GM12878 (cell line): ENCODE measurements at regions not wholly inside any gene's neighbourhood (a gene's known extent, or its start where the extent isn't known, plus 50 kb on each side); places are given as distances from the start of the nearest gene placed in this dataset.

Experiments
- ATAC-seq: fragments of 200-7000 bp; cut with Tn5 transposase; 3 replicates; pipeline ENCODE4 v1.9.1; 2020; ENCODE audit warnings: mild to moderate bottlenecking, moderate library complexity
- BruUV-seq: library from RNA; stranded (reverse); fragments of 400-500 nt; replicated peaks from 2 replicates; lab custom pipeline; 2021; lab: Mats Ljungman, UMichigan
- CTCF ChIA-PET: fragments of 300-600 bp; sonication (Branson Sonifier 250); formaldehyde crosslinking; extraction: SDS; loops from one replicate; lab custom pipeline; 2021; ENCODE audit warnings: inconsistent platforms; lab: Yijun Ruan, JAX
- POLR2A ChIA-PET: fragments of 350-600 bp; formaldehyde crosslinking; extraction: SDS; loops from one replicate; lab custom pipeline; 2021; ENCODE audit warnings: inconsistent platforms; lab: Charles Lee
- RAD21 ChIA-PET: fragments of 300-600 bp; sonication (Branson Sonifier 250); formaldehyde crosslinking; loops from one replicate; lab custom pipeline; 2023; ENCODE audit warnings: antibody characterized with exemption; ENCODE audit not compliant: unreplicated experiment; lab: Charles Lee
- SMC1A ChIA-PET: fragments of 300-600 bp; sonication (Branson Sonifier 250); formaldehyde crosslinking; loops from one replicate; lab custom pipeline; 2023; ENCODE audit not compliant: unreplicated experiment, uncharacterized antibody; lab: Charles Lee
- DNase-seq: peaks from one replicate; pipeline ENCODE4 v3.0.0-alpha.2; 2011; ENCODE audit warnings: low read depth, low spot score
- FAIRE-seq: peaks from 3 replicates; lab custom pipeline; 2011; peaks lifted over from hg19 to GRCh38; lab: Jason Lieb, UNC
- H2AFZ ChIP-seq: 2 replicates; pipeline ENCODE4 v1.6.0; 2011; ENCODE audit warnings: low read depth, low read length, control low read depth; ENCODE audit not compliant: control insufficient read depth
- H3K27ac ChIP-seq: 2 replicates; pipeline ENCODE4 v1.5.1; 2011; ENCODE audit warnings: control low read depth; ENCODE audit not compliant: control insufficient read depth, insufficient read depth
- H3K27me3 ChIP-seq, 2 experiments: replicated peaks in 1 of 2; 2 replicates each; pipeline versions ENCODE4 v1.6.0 to v1.6.1; 2011; ENCODE audit warnings: low read length in 1 of 2; ENCODE audit not compliant: control insufficient read depth in 2 of 2, insufficient read depth in 2 of 2
- H3K36me3 ChIP-seq, 2 experiments: 2 replicates each; pipeline ENCODE4 v1.5.1; 2011; ENCODE audit warnings: low read length in 1 of 2; ENCODE audit not compliant: control insufficient read depth in 2 of 2, insufficient read depth in 2 of 2
- H3K4me1 ChIP-seq: 2 replicates; pipeline ENCODE4 v1.6.1; 2011; ENCODE audit warnings: mild to moderate bottlenecking, low read length, moderate library complexity, mixed read lengths; ENCODE audit not compliant: control insufficient read depth, insufficient read depth
- H3K4me2 ChIP-seq: 2 replicates; pipeline ENCODE4 v1.6.0; 2011; ENCODE audit warnings: control low read depth; ENCODE audit not compliant: control insufficient read depth, insufficient read depth
- H3K4me3 ChIP-seq: fragments of 200-600 bp; sonication (generic); 2 replicates; pipeline ENCODE4 v1.5.1; 2016
- H3K79me2 ChIP-seq: 2 replicates; pipeline ENCODE4 v1.6.0; 2011; ENCODE audit warnings: low read length; ENCODE audit not compliant: control insufficient read depth, insufficient read depth
- H3K9ac ChIP-seq: 2 replicates; pipeline ENCODE4 v1.8.0; 2011; ENCODE audit warnings: low read length, control low read depth, mixed read lengths; ENCODE audit not compliant: control insufficient read depth, insufficient read depth
- H3K9me3 ChIP-seq: replicated peaks from 3 replicates; pipeline ENCODE4 v1.5.1; 2011; ENCODE audit warnings: mild to moderate bottlenecking, low read length; ENCODE audit not compliant: control insufficient read depth, insufficient read depth
- H4K20me1 ChIP-seq: 2 replicates; pipeline ENCODE4 v1.6.0; 2011; ENCODE audit not compliant: control insufficient read depth, insufficient read depth
- BCLAF1 ChIP-seq: fragments of 450-650 bp; IDR thresholded peaks from 2 replicates; pipeline ENCODE4 v1.6.1; 2017; ENCODE audit warnings: antibody characterized with exemption, mild to moderate bottlenecking, moderate library complexity
- FOXK2 ChIP-seq: fragments of 450-650 bp; IDR thresholded peaks from 2 replicates; pipeline ENCODE4 v1.6.1; 2017; ENCODE audit warnings: mild to moderate bottlenecking, moderate library complexity
- GATAD2B ChIP-seq: fragments of 450-650 bp; conservative IDR thresholded peaks from 2 replicates; pipeline ENCODE4 v1.6.1; 2017; ENCODE audit warnings: low read depth, mild to moderate bottlenecking, moderate library complexity
- HCFC1 ChIP-seq: fragments of 150-350 bp; IDR thresholded peaks from 2 replicates; pipeline ENCODE4 v1.6.1; 2014; ENCODE audit warnings: low read length
- HDGF ChIP-seq: fragments of 450-650 bp; IDR thresholded peaks from 2 replicates; pipeline ENCODE4 v1.6.1; 2016; ENCODE audit warnings: antibody characterized with exemption
- IKZF1 ChIP-seq: fragments of 450-650 bp; conservative IDR thresholded peaks from 2 replicates; pipeline ENCODE4 v1.6.1; 2017; ENCODE audit warnings: antibody characterized with exemption, mild to moderate bottlenecking
- KLF5 ChIP-seq: fragments of 450-650 bp; IDR thresholded peaks from 2 replicates; pipeline ENCODE4 v1.6.1; 2014; ENCODE audit warnings: mild to moderate bottlenecking; ENCODE audit not compliant: partially characterized antibody
- PML ChIP-seq: IDR thresholded peaks from 2 replicates; pipeline ENCODE4 v1.6.1; 2012; ENCODE audit warnings: low read length, inconsistent platforms
- POLR2AphosphoS2 ChIP-seq: IDR thresholded peaks from 2 replicates; pipeline ENCODE4 v1.6.1; 2011; ENCODE audit warnings: low read depth, mild to moderate bottlenecking, low read length, improper control_type of control experiment, moderate library complexity
- RCOR1 ChIP-seq: conservative IDR thresholded peaks from 2 replicates; pipeline ENCODE4 v1.6.1; 2012; ENCODE audit warnings: low read depth, low read length, improper control_type of control experiment
- RELA ChIP-seq: fragments of 450-650 bp; IDR thresholded peaks from 2 replicates; pipeline ENCODE4 v1.8.0; 2014; ENCODE audit warnings: borderline replicate concordance; ENCODE audit not compliant: partially characterized antibody
- REST ChIP-seq: IDR thresholded peaks from 2 replicates; pipeline ENCODE4 v1.6.1; 2012; ENCODE audit warnings: mild to moderate bottlenecking, low read depth, low read length
- SMC3 ChIP-seq: IDR thresholded peaks from 2 replicates; pipeline ENCODE4 v1.6.1; 2011; ENCODE audit warnings: low read length, improper control_type of control experiment, borderline replicate concordance
- SPI1 ChIP-seq: IDR thresholded peaks from 2 replicates; pipeline ENCODE4 v1.6.1; 2011; ENCODE audit warnings: low read depth, mild to moderate bottlenecking, low read length, moderate library complexity, borderline replicate concordance; ENCODE audit not compliant: insufficient read depth
- SREBF2 ChIP-seq: IDR thresholded peaks from 2 replicates; pipeline ENCODE4 v1.6.1; 2012; ENCODE audit warnings: mild to moderate bottlenecking, low read length
- WGBS: methylation state at CpG from one replicate; pipeline ENCODE4 v1.1.6; 2016; ENCODE audit warnings: low lambda C conversion rate; ENCODE audit not compliant: insufficient replicate concordance, insufficient coverage; ENCODE audit errors: missing lambda C conversion rate; 5-methylcytosine and 5-hydroxymethylcytosine counted together
- in situ Hi-C: fragments of 300-500 bp; cut with MboI; formaldehyde crosslinking; loops from 9 replicates; pipeline ENCODE4 v1.14.3; 2018; ENCODE audit warnings: mixed read lengths
- intact Hi-C: fragments of 100-400 bp; cut with micrococcal nuclease; formaldehyde crosslinking; loops from one replicate; pipeline ENCODE4 v1.14.2; 2022; ENCODE audit not compliant: unreplicated experiment
- TF ChIP-seq, protein P1 (sequence below): IDR thresholded peaks from 2 replicates; pipeline ENCODE4 v1.6.1; 2011; ENCODE audit warnings: borderline replicate concordance, low read depth, mild to moderate bottlenecking, moderate library complexity, low read length; ENCODE audit not compliant: insufficient read depth, poor library complexity, severe bottlenecking

DNA sequence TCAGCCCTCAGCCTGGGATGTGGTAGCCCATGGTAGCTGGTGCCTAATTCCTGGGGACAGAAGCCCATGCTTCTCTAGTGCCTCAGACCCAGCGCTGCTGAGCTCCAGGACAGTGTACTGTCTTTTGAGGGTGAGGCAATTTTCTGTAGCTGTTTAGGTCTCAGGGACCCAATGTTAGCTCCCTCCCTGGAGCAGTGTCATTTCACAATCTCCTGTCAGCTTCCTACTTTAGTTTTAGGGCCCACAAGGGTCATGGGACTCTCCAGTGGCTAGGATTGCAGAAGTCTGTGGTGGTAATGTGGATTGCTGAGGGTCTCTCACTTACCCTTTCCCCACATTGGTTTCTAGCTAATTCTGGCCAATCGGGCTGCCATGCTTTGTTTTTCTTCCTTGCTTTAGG is 67.7 kb upstream of the CCL21 start (continued):
- TF ChIP-seq REST (no peak), GATAD2B (no peak), FOXK2 (no peak), POLR2AphosphoS2 (no peak), PML (no peak), RCOR1 (no peak)

DNA sequence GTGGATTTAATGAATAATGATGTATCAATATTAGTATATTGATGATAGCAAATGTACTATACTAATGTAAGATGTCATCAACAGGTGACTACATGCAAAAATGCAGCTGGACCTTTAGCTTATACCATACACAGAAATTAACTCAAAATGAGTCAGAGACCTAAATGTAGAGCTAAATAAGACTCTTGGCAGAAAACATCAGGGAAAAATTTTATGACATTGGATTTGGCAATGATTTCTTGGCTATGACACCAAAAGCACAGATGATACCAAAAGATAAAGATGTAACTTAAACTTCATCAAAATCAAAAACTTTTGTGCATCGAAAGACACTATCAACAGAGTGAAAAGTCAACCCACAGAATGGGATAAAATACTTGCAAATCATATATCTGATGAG is 64.0 kb upstream of the CCL21 start:
- no peak overlapping the region for H3K4me2 ChIP-seq

More for the DNA sequence above, 64.0 kb upstream of the CCL21 start:
- H4K20me1 ChIP-seq, result no peaks in the 10 kb centered on the region
- ChIA-PET POLR2A (no interaction called here), RAD21 (no interaction called here), SMC1A (no interaction called here), CTCF (no interaction called here)
- no peaks in the 10 kb centered on the region for H3K79me2 ChIP-seq
- TF ChIP-seq FOXK2 (no peak), SMC3 (no peak), RELA (no peak), BCLAF1 (no peak), SPI1 (no peak), HCFC1 (no peak), HDGF (no peak), SREBF2 (no peak), KLF5 (no peak), IKZF1 (no peak)
- TF ChIP-seq, protein P1, sequence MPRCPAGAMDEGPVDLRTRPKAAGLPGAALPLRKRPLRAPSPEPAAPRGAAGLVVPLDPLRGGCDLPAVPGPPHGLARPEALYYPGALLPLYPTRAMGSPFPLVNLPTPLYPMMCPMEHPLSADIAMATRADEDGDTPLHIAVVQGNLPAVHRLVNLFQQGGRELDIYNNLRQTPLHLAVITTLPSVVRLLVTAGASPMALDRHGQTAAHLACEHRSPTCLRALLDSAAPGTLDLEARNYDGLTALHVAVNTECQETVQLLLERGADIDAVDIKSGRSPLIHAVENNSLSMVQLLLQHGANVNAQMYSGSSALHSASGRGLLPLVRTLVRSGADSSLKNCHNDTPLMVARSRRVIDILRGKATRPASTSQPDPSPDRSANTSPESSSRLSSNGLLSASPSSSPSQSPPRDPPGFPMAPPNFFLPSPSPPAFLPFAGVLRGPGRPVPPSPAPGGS, result no peak
- no peaks in the 10 kb centered on the region for H3K4me1 ChIP-seq
- FAIRE-seq, result no peak
- 33% methylated on average over 1 of the region's 1 CpG for WGBS
- in situ Hi-C loops, result no loop called here
- H2AFZ ChIP-seq, result no peak overlapping the region
- intact Hi-C loops, result no loop called here
- no TSS peak for BruUV-seq
- H3K9ac ChIP-seq, result no peak overlapping the region
- no peaks in the 10 kb centered on the region for H3K27me3 ChIP-seq
- ATAC-seq, result no peak
- H3K4me3 ChIP-seq, result no peak overlapping the region
- no peaks in the 10 kb centered on the region for H3K36me3 ChIP-seq
- no peak overlapping the region for H3K27ac ChIP-seq
- H3K9me3 ChIP-seq, result no peaks in the 10 kb centered on the region
- no peak for DNase-seq
